Activated CD8-positive, alpha-beta T cell treated with anti-CD3 and anti-CD28 coated beads for 36 hours (primary cell): ENCODE measurements at regions not wholly inside any gene's neighbourhood (a gene's known extent, or its start where the extent isn't known, plus 50 kb on each side); places are given as distances from the start of the nearest gene placed in this dataset.

Experiments used
- ATAC-seq: fragments of 200-7000 bp; cut with Tn5 transposase; one replicate; pipeline ENCODE4 v1.10.0; 2021; ENCODE audit warnings: mild to moderate bottlenecking, moderate library complexity
- CTCF ChIA-PET: fragments of 350-600 bp; sonication (Branson Sonifier 250); formaldehyde crosslinking; loops from one replicate; lab custom pipeline; 2021; ENCODE audit warnings: antibody characterized with exemption; lab: Charles Lee
- POLR2A ChIA-PET: fragments of 350-600 bp; sonication (Branson Sonifier 250); formaldehyde crosslinking; loops from one replicate; lab custom pipeline; 2021; ENCODE audit warnings: antibody characterized with exemption; lab: Charles Lee
- DNase-seq: peaks from one replicate; pipeline ENCODE4 v3.0.0-alpha.2; 2020
- H3K27ac Mint-ChIP-seq: one replicate; pipeline ENCODE4 v1.8.0; 2021; ENCODE audit warnings: mild to moderate bottlenecking, mixed read lengths
- H3K27me3 Mint-ChIP-seq: one replicate; pipeline ENCODE4 v1.8.0; 2021; ENCODE audit warnings: mixed read lengths
- H3K36me3 Mint-ChIP-seq: one replicate; pipeline ENCODE4 v1.8.0; 2021; ENCODE audit warnings: low read depth, mixed read lengths
- H3K4me1 Mint-ChIP-seq: one replicate; pipeline ENCODE4 v1.8.0; 2021; ENCODE audit warnings: low read depth, mixed read lengths
- H3K4me3 Mint-ChIP-seq: one replicate; pipeline ENCODE4 v1.8.0; 2021; ENCODE audit warnings: mild to moderate bottlenecking, moderate library complexity, mixed read lengths
- H3K9me3 Mint-ChIP-seq: one replicate; pipeline ENCODE4 v1.8.0; 2021; ENCODE audit warnings: mixed read lengths
- intact Hi-C: fragments of 100-400 bp; cut with micrococcal nuclease; formaldehyde crosslinking; loops from one replicate; pipeline ENCODE4 v1.10.0; 2022
- TF ChIP-seq, protein P1 (sequence below): fragments of 200-600 bp; IDR thresholded peaks from one replicate; pipeline ENCODE4 v1.8.0; 2022; ENCODE audit warnings: antibody characterized with exemption, mild to moderate bottlenecking

DNA sequence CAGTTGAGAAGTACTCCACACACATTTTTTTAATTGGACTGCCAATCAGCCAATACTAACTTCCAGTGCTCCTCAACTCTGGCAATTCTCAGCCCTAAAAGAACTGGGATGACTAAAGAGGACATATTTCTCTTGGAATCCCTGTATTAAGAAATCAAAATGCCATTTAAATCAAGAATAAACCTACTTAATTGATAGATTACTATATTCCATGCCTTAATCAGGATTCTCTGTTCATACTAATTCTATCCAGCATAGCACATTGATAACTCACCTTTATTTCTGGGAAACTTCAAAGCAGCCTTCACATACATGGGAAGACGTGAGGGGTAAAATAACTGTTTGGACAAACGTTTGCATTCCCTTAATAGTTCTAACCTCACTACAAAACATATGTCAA, 93.0 kb upstream of the DKK2 start:
- ATAC-seq (no peak), DNase-seq (no peak)
- POLR2A ChIA-PET, result no interaction called here
- CTCF ChIA-PET, result no interaction called here
- Mint-ChIP-seq H3K4me1 (no peaks in the 10 kb centered on the region), H3K9me3 (no peaks in the 10 kb centered on the region), H3K4me3 (no peak overlapping the region), H3K36me3 (no peaks in the 10 kb centered on the region), H3K27me3 (peaks cover 2% of the 10 kb centered on the region), H3K27ac (no peak overlapping the region)
- intact Hi-C loops, result no loop called here
- TF ChIP-seq, protein P1, sequence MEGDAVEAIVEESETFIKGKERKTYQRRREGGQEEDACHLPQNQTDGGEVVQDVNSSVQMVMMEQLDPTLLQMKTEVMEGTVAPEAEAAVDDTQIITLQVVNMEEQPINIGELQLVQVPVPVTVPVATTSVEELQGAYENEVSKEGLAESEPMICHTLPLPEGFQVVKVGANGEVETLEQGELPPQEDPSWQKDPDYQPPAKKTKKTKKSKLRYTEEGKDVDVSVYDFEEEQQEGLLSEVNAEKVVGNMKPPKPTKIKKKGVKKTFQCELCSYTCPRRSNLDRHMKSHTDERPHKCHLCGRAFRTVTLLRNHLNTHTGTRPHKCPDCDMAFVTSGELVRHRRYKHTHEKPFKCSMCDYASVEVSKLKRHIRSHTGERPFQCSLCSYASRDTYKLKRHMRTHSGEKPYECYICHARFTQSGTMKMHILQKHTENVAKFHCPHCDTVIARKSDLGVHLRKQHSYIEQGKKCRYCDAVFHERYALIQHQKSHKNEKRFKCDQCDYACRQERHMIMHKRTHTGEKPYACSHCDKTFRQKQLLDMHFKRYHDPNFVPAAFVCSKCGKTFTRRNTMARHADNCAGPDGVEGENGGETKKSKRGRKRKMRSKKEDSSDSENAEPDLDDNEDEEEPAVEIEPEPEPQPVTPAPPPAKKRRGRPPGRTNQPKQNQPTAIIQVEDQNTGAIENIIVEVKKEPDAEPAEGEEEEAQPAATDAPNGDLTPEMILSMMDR, result no peak

DNA sequence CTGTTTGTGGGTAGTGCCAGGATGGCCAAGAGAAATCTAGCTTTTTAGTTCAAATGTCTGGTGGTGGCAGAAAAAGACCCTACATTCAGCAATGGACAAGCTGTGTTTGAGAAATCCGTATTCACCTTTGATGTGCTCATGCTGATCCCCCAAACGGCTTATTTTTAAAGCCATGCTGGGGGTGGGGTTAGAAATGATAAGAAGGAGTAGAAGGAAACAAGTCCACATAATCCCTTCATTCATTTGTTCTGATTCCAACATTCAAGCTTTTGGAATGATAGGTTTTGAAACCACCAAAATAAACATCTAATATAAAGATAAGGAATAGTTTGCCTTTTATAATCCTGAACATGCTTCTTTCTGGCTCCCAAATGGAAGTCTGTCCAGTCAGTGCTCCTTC, 92.0 kb upstream of the DKK2 start:
- peaks cover 2% of the 10 kb centered on the region for H3K27me3 Mint-ChIP-seq
- no peaks in the 10 kb centered on the region for H3K4me1 Mint-ChIP-seq
- TF ChIP-seq, protein P1, result no peak
- H3K9me3 Mint-ChIP-seq, result no peaks in the 10 kb centered on the region
- DNase-seq (no peak), ATAC-seq (no peak)
- H3K36me3 Mint-ChIP-seq, result no peaks in the 10 kb centered on the region
- ChIA-PET CTCF (no interaction called here), POLR2A (no interaction called here)
- H3K4me3 Mint-ChIP-seq, result no peak overlapping the region
- H3K27ac Mint-ChIP-seq, result no peak overlapping the region
- intact Hi-C loops, result no loop called here

DNA sequence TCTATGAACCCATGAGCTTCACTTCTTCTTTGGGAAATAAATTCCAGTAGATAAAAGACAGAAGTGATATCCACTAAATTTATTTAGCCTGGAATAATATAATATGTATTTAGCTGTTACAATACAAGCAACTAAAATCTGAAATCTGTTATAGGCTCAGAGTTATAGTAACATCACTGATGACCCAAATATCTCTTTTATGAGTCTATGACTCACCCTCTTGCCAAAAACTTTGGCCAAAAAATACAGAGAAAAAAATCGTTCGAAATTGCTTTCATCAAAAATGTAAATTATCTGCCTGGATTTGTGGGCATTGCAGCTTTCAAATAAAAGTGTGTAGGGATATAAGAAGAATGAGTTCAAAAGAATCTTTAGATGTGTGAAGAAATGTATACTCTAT, 89.4 kb upstream of the DKK2 start:
- POLR2A ChIA-PET, result no interaction called here
- H3K4me1 Mint-ChIP-seq, result no peaks in the 10 kb centered on the region
- CTCF ChIA-PET, result no interaction called here
- TF ChIP-seq, protein P1, result no peak
- intact Hi-C loops, result no loop called here
- DNase-seq (no peak), ATAC-seq (no peak)
- peaks cover 2% of the 10 kb centered on the region for H3K27me3 Mint-ChIP-seq
- H3K9me3 Mint-ChIP-seq, result no peaks in the 10 kb centered on the region
- no peaks in the 10 kb centered on the region for H3K36me3 Mint-ChIP-seq
- no peak overlapping the region for H3K4me3 Mint-ChIP-seq
- H3K27ac Mint-ChIP-seq, result no peak overlapping the region

DNA sequence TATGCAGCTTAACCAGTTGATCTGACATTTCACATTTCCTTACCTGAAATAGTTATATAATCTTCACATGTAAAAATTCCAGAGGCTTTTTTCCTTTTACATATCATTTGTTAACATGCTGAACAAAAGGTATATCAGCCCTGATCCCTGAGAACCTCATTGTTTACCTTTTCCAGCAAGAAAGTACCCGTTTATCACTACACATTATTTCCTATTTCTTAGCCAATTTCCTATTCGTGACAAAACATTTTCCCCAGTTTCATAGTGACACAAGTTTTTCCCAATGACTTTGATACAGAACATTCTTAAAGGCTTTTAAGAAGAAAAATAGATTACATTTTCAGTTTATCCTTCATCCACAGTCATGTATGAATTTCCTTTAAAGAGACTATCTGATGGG, 86.6 kb upstream of the DKK2 start:
- no peak overlapping the region for H3K27ac Mint-ChIP-seq
- ChIA-PET CTCF (no interaction called here), POLR2A (no interaction called here)
- H3K27me3 Mint-ChIP-seq, result peaks cover 2% of the 10 kb centered on the region
- TF ChIP-seq, protein P1, result no peak
- no peak for DNase-seq
- no peaks in the 10 kb centered on the region for H3K4me1 Mint-ChIP-seq
- H3K9me3 Mint-ChIP-seq, result no peaks in the 10 kb centered on the region
- no peak overlapping the region for H3K4me3 Mint-ChIP-seq
- intact Hi-C loops, result no loop called here
- no peaks in the 10 kb centered on the region for H3K36me3 Mint-ChIP-seq
- no peak for ATAC-seq

DNA sequence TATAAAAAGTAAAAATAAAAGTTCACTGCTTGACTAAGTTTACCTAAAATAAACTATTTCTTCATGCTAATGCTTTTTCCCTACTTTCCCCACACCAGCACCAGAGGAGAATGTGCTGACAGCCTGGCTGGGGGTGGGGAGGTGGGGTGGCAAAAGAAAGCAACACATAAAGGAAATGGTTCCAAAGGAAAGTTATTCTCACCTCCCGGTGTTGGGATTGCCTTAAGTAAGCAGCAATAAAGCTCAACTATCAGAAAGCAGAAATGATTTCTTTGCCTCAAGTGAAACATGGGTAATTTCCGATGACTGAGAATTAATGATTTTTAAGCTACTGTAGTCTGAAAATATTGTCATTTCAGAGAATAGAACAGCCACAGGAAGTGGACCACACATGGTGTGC, 84.5 kb upstream of the DKK2 start:
- Mint-ChIP-seq H3K4me3 (no peak overlapping the region), H3K27me3 (no peaks in the 10 kb centered on the region), H3K36me3 (no peaks in the 10 kb centered on the region), H3K9me3 (no peaks in the 10 kb centered on the region), H3K4me1 (no peaks in the 10 kb centered on the region), H3K27ac (no peak overlapping the region)
- CTCF ChIA-PET, result no interaction called here
- POLR2A ChIA-PET, result no interaction called here
- ATAC-seq (no peak), DNase-seq (no peak)
- intact Hi-C loops, result no loop called here
- TF ChIP-seq, protein P1, result no peak
